Loucy (cell line): ENCODE measurements at regions not wholly inside any gene's neighbourhood (a gene's known extent, or its start where the extent isn't known, plus 50 kb on each side); places are given as distances from the start of the nearest gene placed in this dataset.

Experiments
- CTCF ChIP-seq: fragments of 200-600 bp; sonication (generic); conservative IDR thresholded peaks from 2 replicates; pipeline ENCODE4 v1.5.1; 2014; ENCODE audit warnings: mild to moderate bottlenecking, antibody characterized with exemption, low read length
- EZH2phosphoT487 ChIP-seq: fragments of 200-600 bp; IDR thresholded peaks from 2 replicates; pipeline ENCODE4 v1.6.1; 2018; ENCODE audit warnings: antibody characterized with exemption, mild to moderate bottlenecking, moderate library complexity, borderline replicate concordance

- TF ChIP-seq CTCF (no peak), EZH2phosphoT487 (no peak)
Measured at GRCh38 chr3:4211610-4212009, 91.6 kb upstream of the SETMAR start.
